GM18499 (cell line): ENCODE measurements at regions not wholly inside any gene's neighbourhood (a gene's known extent, or its start where the extent isn't known, plus 50 kb on each side); places are given as distances from the start of the nearest gene placed in this dataset.
A peak's percentile ranks its signal among the peaks of the same experiment; 100 is the strongest.

Source experiments
- ATAC-seq: cut with Tn5 transposase; IDR thresholded peaks from one replicate; pipeline ENCODE4 v1.9.1; 2021; ENCODE audit warnings: moderate number of reproducible peaks; ENCODE audit not compliant: insufficient read depth, unreplicated experiment

- no peak for ATAC-seq
Measured at GRCh38 chr13:52975969-52976368, 52.6 kb upstream of the OLFM4 start.

GRCh38 chr13:52975161-52975560 lies 53.5 kb upstream of the OLFM4 start:
- ATAC-seq: no peak

DNA sequence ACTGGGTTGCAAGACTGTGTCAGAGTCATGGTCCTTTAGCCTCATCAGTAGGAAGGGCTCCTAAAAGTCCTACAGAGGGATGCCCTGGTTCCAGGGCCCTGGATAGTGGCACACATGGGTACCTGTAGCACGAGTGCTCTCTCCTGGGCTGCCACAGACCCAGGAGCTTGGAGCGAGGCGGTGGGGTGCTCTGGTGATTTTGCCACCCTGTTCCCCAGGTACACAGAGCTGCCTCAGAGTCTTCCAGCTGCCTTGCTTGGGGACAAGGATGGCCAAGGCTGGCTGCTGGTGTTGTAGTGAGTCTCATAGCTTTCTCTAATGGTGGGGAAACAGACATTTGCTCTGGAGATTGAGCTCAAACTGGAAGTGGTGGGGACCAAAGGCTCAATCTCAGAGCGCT lies 53.9 kb upstream of the OLFM4 start:
- ATAC-seq: no peak

GRCh38 chr13:52969373-52969772 lies 59.2 kb upstream of the OLFM4 start:
- ATAC-seq: no peak

DNA sequence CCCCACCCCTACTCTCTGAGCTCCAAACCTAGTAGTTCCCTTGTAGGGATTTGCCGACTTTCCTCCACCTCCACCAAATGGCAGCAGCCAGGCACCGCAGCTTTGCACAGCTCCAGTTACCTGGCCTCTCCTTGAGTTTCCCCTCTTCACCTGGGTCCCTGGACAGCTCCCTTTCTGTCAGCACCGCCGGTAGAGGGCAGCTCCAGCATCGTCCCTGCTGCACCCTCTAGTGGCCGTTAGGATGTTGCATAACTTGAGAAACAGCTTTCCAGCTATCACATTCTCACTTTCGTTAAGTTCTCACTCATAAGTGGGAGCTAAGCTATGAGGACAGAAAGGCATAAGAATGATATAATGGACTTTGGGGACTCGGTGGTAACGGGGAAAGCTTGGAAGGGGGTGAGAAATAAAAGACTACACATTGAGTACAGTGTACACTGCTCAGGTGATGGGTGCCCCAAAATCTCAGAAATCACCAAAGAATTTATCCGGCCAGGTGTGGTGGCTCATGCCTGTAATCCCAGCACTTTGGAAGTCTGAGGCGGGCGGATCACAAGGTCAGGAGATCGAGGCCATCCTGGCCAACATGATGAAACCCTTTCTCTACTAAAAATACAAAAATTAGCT lies 60.4 kb upstream of the OLFM4 start:
- ATAC-seq: peak; percentile 96

DNA sequence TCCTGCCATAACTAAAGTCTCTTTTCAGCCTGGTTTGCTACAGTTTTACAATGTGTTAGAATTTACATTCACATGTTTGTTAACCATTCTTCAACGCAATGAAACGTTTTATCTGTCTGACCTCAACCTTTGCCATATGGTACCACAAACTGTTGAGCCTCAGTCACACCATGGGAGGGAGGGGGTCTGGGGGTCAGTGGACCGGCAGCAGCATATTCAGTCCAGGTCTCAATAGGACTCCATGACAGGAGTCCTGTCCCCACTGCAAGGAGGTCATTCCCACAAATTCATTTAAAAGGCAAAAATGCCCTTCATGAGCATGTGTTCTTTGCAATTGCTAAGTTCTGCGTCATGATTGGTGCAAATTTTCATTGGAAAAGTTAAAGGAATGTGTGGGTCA lies 66.6 kb upstream of the OLFM4 start:
- no peak for ATAC-seq

DNA sequence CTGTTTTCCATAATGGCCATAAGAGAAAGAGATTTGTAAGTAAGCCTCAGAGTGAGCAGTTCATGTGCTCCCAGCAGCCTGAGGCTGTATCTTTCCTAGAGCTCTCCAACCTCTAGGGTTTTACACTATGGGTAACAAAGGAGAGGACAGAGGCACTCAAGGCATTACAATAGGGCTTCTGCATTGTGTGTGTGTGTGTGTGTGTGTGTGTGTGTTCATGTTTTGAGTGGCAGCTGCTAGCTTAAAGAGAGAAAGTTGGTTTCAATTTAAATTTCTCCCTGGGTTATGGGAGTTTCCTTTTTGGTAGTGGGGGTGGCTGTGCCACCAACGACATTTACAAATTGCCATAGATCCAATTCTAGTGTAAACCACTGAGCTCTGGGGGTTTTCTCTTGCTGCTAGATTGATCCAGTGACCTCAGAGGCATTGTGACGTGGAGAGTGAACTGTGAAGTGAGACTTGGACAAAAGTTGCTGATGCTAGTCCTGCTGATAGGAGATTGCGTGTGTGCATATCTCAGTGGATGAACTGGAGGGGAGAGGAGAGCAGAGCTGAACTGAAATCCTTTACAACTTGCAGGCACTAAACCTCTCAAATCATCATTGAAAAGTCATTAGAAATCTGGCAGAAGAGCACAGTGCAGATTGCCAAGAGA lies 67.2 kb upstream of the OLFM4 start:
- ATAC-seq: no peak

DNA sequence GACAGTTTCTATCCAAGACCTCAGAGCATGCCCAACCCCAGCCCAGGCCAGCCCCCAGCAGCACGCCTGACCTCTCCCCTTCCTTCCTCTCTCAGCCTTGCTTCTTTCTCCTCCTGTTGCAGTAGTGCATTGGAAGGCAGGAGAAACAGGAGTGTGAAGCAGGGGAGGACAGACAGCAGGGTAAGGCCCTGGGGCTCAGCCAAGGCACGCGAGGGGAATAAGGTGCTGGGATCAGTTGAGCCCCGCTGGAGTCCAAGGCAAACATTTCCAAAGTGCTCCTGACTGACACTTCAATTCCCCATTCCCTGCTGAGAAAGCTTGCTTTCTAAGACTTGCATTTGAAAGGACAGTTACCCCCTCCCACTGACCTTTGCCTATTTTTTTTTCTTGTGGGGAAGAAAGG lies 73.1 kb upstream of the OLFM4 start:
- no peak for ATAC-seq

DNA sequence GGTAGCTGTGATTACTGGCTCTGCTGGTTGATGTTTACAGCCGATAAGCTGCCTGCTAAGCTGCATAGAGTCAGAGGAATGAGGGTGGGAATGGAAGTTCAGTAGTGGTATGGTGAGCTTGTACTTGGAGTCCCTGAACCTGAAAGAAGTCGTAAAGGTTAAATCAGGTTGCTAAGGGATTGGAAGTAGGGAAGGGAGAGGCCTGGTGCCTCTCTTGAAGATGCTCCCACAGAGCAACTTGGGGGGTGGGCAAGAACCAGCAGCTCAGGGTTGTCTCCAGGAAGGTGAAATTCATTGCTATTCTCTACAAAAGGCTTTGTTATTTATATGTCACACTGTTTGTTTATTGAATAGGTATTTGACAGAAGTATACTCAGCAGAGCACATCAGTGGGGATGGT lies 73.8 kb upstream of the OLFM4 start:
- no peak for ATAC-seq

DNA sequence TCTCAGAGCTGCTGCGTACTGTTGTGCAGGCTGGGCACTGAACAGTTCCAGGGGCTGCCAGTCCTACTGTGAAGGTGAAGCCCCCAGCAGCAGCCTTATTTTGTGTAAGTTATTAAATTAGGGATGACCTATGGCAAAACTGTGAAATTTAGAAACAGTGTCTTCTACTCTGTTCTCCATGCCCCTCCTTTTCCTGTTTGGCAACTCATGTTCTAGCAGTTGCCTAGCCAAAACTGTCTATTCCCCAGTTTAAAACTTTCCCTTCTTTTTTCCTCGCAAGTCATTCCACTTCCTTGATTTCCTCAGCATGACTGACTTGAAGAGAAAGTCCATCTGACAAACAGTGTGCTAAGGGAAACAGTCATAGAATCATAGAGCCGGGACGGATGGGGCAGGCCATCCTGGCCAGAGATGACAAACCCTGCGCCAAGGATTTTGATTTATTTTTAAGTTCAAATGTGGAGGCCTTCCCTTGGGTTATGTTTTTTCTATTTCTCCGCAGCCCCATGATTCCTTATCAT lies 78.1 kb upstream of the OLFM4 start:
- ATAC-seq: no peak

- ATAC-seq: no peak
Measured at GRCh38 chr13:52949742-52950141, 78.9 kb upstream of the OLFM4 start.

DNA sequence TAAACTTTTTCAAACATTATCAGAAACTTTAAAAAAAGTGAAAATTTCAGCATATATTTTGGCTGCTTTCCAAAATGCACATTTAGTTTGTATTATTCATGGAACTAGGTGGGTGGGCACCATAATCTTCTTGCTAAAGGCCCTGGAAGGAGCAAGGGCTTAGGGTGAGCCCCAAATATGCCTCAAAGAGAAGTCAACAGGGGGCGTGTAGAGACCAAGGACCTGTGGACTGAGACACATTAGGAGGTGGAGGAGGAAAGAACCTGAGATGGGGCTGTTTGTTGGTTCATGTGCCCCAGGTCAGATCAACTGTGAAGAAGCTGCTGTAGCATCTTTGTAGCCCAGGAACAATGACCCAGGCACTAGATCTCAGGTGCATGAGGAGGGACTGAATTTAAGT lies 79.6 kb upstream of the OLFM4 start:
- no peak for ATAC-seq

GRCh38 chr13:52947921-52948373 lies 80.7 kb upstream of the OLFM4 start:
- no peak for ATAC-seq

- no peak for ATAC-seq
Measured at GRCh38 chr13:52945348-52945747, 83.3 kb upstream of the OLFM4 start.

- no peak for ATAC-seq
Measured at GRCh38 chr13:52944697-52945096, 83.9 kb upstream of the OLFM4 start.

- ATAC-seq: no peak
Measured at GRCh38 chr13:52938065-52938464, 89.6 kb upstream of the PCDH8 start.

- no peak for ATAC-seq
Measured at GRCh38 chr13:52936806-52937205, 88.4 kb upstream of the PCDH8 start.

DNA sequence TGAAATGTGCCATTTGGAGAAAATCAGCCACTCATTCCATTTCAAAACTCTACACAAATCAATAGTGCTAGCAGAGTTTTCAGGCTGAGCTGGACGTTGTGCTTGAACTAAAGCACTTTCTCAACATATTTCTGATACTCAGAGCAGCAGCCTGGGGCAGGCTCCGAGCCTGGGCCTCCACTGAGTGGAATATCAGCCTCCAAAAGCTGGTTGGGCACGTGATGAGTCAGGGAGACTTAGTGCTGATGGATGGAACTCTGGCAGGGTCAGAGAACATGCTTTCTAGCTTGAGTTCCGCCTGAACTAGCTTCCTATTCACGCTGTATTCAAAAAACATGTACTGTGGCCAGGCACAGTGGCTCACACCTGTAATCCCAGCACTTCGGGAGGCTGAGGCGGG lies 85.8 kb upstream of the PCDH8 start:
- no peak for ATAC-seq

GRCh38 chr13:52933547-52934210 lies 85.2 kb upstream of the PCDH8 start:
- no peak for ATAC-seq

GRCh38 chr13:52933099-52933498 lies 84.7 kb upstream of the PCDH8 start:
- ATAC-seq: no peak

DNA sequence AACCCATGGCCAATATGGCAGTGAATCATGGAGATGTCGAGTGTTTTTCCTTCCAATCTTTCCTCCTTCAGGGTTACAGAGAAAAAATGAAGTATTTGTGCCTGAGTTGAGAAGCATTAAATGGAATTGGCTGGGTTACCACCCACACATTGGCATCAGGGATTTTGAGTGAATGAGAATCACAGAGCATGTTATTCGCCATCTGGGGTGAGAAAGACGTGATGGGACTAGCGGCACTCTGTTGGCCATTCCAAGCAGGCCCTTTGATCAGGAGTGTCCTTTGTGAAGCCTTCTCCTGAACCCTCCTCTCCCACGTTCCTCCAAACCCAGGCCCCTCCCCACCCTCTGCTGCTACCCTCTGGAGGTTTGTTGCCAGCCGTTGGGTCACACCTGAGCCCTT lies 84.2 kb upstream of the PCDH8 start:
- no peak for ATAC-seq
